Esophagus squamous epithelium (tissue), 5 donors: ENCODE measurements at regions not wholly inside any gene's neighbourhood (a gene's known extent, or its start where the extent isn't known, plus 50 kb on each side); places are given as distances from the start of the nearest gene placed in this dataset.
"Not testable (repeated sequence)": the region's sequence is repeated elsewhere in the genome, so short reads cannot be mapped to it uniquely, and the experiment has no call there.

Experiments
- DNase-seq: peaks from one replicate; lab custom pipeline; 2025; lab: John Stamatoyannopoulos, UW
- H3K27ac ChIP-seq, 4 donors: fragments of 200-600 bp; sonication (generic); one replicate each; pipeline ENCODE4 v1.5.1; 2016 to 2019; ENCODE audit warnings: mild to moderate bottlenecking in 1 of 4
- H3K27me3 ChIP-seq, 4 donors: fragments of 200-600 bp; sonication (generic); 1 replicate in 3 of 4; 2 replicates in 1 of 4; pipeline versions ENCODE4 v1.5.1 to v1.6.0; 2017 to 2021; ENCODE audit warnings: antibody characterized with exemption in 1 of 4
- H3K36me3 ChIP-seq, 3 donors: fragments of 200-600 bp; sonication (generic); one replicate each; pipeline ENCODE4 v1.5.1; 2016 to 2019
- H3K4me1 ChIP-seq, 3 donors: fragments of 200-600 bp; sonication (generic); one replicate each; pipeline ENCODE4 v1.5.1; 2017 to 2019
- H3K4me3 ChIP-seq, 4 donors: fragments of 200-600 bp; sonication (generic); 1 replicate in 3 of 4; 2 replicates in 1 of 4; pipeline ENCODE4 v1.5.1; 2016 to 2019; ENCODE audit warnings: mild to moderate bottlenecking in 2 of 4, moderate library complexity in 1 of 4
- H3K9me3 ChIP-seq, 3 donors: fragments of 200-600 bp; sonication (generic); one replicate each; pipeline ENCODE4 v1.5.1; 2016 to 2019
- CTCF ChIP-seq, 6 experiments: fragments of 450-650 bp in 4 of 6; fragments of 200-600 bp in 2 of 6; sonication (generic) in 2 of 6; IDR thresholded peaks; one replicate each; pipeline ENCODE4 v1.5.1; 2016 to 2019; ENCODE audit warnings: antibody characterized with exemption in 6 of 6, mild to moderate bottlenecking in 4 of 6, moderate library complexity in 4 of 6
- POLR2A ChIP-seq, 4 donors: fragments of 450-650 bp; IDR thresholded peaks; one replicate each; pipeline ENCODE4 v1.6.1; 2017; ENCODE audit warnings: antibody characterized with exemption in 4 of 4, mild to moderate bottlenecking in 4 of 4, moderate library complexity in 3 of 4
- WGBS, 2 donors: methylation state at CpG; one replicate each; pipeline ENCODE4 v1.1.5; 2018; 5-methylcytosine and 5-hydroxymethylcytosine counted together
- intact Hi-C: fragments of 100-400 bp; cut with DNase I; formaldehyde crosslinking; loops from one replicate; pipeline ENCODE4 v1.15.0; 2022
- donor health status: DM: yes; HTN: yes; CAD: no.

GRCh38 chr11:12585861-12586260 lies 88.4 kb upstream of the TEAD1 start:
- TF ChIP-seq POLR2A (IDR thresholded peaks at IDR 0.05), result no peak
- TF ChIP-seq CTCF (IDR thresholded peaks at IDR 0.05), result no peak
- Histone ChIP-seq H3K27ac (no peak overlapping the region), H3K4me3 (no peak overlapping the region), H3K36me3 (no peaks in the 10 kb centered on the region), H3K9me3 (no peaks in the 10 kb centered on the region), H3K27me3 (no peaks in the 10 kb centered on the region), H3K4me1 (peaks cover 0 to 22% (median 0%) of the 10 kb centered on the region in 3 donors)
- 37 to 53% methylated on average over 3 of the region's 3 CpGs for WGBS, 2 donors
- intact Hi-C loops, result no loop called here
- DNase-seq, result no peak

- 46 to 49% methylated on average over 6 of the region's 6 CpGs for WGBS, 2 donors
- DNase-seq, result no peak
- intact Hi-C loops, result no loop called here
Measured at GRCh38 chr11:12587333-12587991, 86.8 kb upstream of the TEAD1 start.

GRCh38 chr11:12591706-12592105 lies 82.5 kb upstream of the TEAD1 start:
- intact Hi-C loops, result loop anchor here (10.0 kb wide), 1 partner anchor 303 kb away; no protein-coding TSS in a partner anchor

More at GRCh38 chr11:12587333-12587991, 86.8 kb upstream of the TEAD1 start:
- H3K9me3 ChIP-seq, result no peaks in the 10 kb centered on the region
- H3K4me3 ChIP-seq, result no peak overlapping the region
- H3K4me1 ChIP-seq, result peaks cover 0 to 22% (median 0%) of the 10 kb centered on the region in 3 donors
- no peaks in the 10 kb centered on the region for H3K27me3 ChIP-seq
- no peaks in the 10 kb centered on the region for H3K36me3 ChIP-seq
- TF ChIP-seq CTCF (IDR thresholded peaks at IDR 0.05) (no peak), POLR2A (IDR thresholded peaks at IDR 0.05) (no peak)
- no peak overlapping the region for H3K27ac ChIP-seq

GRCh38 chr11:12592283-12592682 lies 81.9 kb upstream of the TEAD1 start:
- Histone ChIP-seq H3K27ac (no peak overlapping the region), H3K27me3 (no peaks in the 10 kb centered on the region), H3K9me3 (no peaks in the 10 kb centered on the region), H3K4me3 (no peak overlapping the region), H3K4me1 (peaks cover 0 to 7% (median 0%) of the 10 kb centered on the region in 3 donors), H3K36me3 (no peaks in the 10 kb centered on the region)
- DNase-seq, result no peak
- TF ChIP-seq CTCF (IDR thresholded peaks at IDR 0.05), result no peak
- no peak for TF ChIP-seq POLR2A (IDR thresholded peaks at IDR 0.05)
- WGBS, 2 donors, result 95% methylated on average over 3 of the region's 3 CpGs
- intact Hi-C loops, result loop anchor here (10.0 kb wide), 1 partner anchor 303 kb away; no protein-coding TSS in a partner anchor

More at GRCh38 chr11:12591706-12592105, 82.5 kb upstream of the TEAD1 start:
- H3K27ac ChIP-seq, result no peak overlapping the region
- no peaks in the 10 kb centered on the region for H3K36me3 ChIP-seq
- no peak for DNase-seq
- 83 to 91% methylated on average over 4 of the region's 4 CpGs for WGBS, 2 donors
- peaks cover 0 to 9% (median 0%) of the 10 kb centered on the region in 3 donors for H3K4me1 ChIP-seq
- TF ChIP-seq POLR2A (IDR thresholded peaks at IDR 0.05) (no peak), CTCF (IDR thresholded peaks at IDR 0.05) (no peak)
- no peak overlapping the region for H3K4me3 ChIP-seq
- H3K9me3 ChIP-seq, result no peaks in the 10 kb centered on the region
- H3K27me3 ChIP-seq, result no peaks in the 10 kb centered on the region

- not testable (repeated sequence) for H3K36me3 ChIP-seq, H3K27me3 ChIP-seq, DNase-seq, H3K4me3 ChIP-seq, H3K9me3 ChIP-seq, H3K27ac ChIP-seq, H3K4me1 ChIP-seq
- intact Hi-C loops, result loop anchor here (10.0 kb wide), 1 partner anchor 300 kb away; no protein-coding TSS in a partner anchor
- 84 to 94% methylated on average over 2 of the region's 2 CpGs for WGBS, 2 donors
Measured at GRCh38 chr11:12595089-12595847, 79.0 kb upstream of the TEAD1 start.
